ENCODE measurements at regions not wholly inside any gene's neighbourhood (a gene's known extent, or its start where the extent isn't known, plus 50 kb on each side); places are given as distances from the start of the nearest gene placed in this dataset.
A peak's percentile ranks its signal among the peaks of the same experiment; 100 is the strongest.

DNA sequence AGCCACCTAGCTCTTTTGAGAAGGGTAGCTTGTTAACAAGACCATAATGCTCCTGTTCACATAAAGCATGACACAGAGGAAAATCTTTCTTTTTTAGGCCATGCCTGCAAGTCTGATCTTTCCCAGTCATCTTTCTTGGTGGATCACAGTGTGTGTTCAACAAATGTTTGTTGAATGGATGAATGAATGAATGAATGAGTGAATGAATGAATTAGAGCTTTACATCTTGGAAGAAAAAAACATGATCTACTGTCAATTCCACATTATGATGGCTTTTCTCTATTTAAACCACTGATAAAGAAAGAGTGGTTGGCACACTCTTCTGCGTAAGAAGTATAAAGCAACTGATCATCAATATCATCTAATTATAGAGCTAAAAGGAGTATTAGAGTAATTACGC lies 148.7 kb downstream of the CCDC71L start:
- Histone ChIP-seq H3K9me3 (no peaks in the 10 kb centered on the region), H3K27ac (no peak overlapping the region), H3K4me1 (no peaks in the 10 kb centered on the region), H3K36me3 (no peaks in the 10 kb centered on the region), H3K4me3 (no peak overlapping the region), H3K27me3 (no peaks in the 10 kb centered on the region)
- no peak for DNase-seq
- 91% methylated on average over 2 of the region's 2 CpGs for WGBS (ENCODE audit: insufficient coverage, low coverage, low lambda C conversion rate, missing lambda C conversion rate)
- TF ChIP-seq POLR2A (IDR thresholded peaks at IDR 0.05) = no peak
- TF ChIP-seq, protein P1, sequence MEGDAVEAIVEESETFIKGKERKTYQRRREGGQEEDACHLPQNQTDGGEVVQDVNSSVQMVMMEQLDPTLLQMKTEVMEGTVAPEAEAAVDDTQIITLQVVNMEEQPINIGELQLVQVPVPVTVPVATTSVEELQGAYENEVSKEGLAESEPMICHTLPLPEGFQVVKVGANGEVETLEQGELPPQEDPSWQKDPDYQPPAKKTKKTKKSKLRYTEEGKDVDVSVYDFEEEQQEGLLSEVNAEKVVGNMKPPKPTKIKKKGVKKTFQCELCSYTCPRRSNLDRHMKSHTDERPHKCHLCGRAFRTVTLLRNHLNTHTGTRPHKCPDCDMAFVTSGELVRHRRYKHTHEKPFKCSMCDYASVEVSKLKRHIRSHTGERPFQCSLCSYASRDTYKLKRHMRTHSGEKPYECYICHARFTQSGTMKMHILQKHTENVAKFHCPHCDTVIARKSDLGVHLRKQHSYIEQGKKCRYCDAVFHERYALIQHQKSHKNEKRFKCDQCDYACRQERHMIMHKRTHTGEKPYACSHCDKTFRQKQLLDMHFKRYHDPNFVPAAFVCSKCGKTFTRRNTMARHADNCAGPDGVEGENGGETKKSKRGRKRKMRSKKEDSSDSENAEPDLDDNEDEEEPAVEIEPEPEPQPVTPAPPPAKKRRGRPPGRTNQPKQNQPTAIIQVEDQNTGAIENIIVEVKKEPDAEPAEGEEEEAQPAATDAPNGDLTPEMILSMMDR (IDR thresholded peaks at IDR 0.05) = no peak
- ATAC-seq = no peak
- intact Hi-C loops (cut with DNase I) = no loop called here

DNA sequence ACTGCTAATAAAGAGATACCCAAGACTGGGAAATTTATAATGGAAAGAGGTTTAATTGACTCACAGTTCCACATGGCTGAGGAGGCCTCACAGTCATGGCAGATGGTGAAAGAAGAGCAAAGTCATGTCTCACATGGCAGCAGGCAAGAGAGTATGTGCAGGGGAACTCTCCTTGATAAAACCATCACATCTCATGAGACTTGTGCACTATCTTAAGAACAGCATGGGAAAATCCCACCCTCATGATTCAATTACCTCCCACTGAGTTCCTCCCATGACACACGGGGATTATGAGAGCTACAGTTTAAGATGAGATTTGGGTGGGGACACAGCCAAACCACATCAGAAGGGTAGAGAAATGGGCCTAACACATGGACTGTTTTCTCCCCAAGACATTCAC lies 156.3 kb downstream of the CCDC71L start:
- ATAC-seq = no peak
- H3K4me3 ChIP-seq = no peak overlapping the region
- peaks cover 0 to 16% (median 8%) of the 10 kb centered on the region in 4 donors for H3K4me1 ChIP-seq
- intact Hi-C loops (cut with DNase I) = no loop called here
- no peaks in the 10 kb centered on the region for H3K36me3 ChIP-seq
- H3K9me3 ChIP-seq = no peaks in the 10 kb centered on the region
- no peaks in the 10 kb centered on the region for H3K27me3 ChIP-seq
- WGBS (ENCODE audit: insufficient coverage, low coverage, low lambda C conversion rate, missing lambda C conversion rate) = 83% methylated on average over 1 of the region's 1 CpG
- DNase-seq = no peak
- TF ChIP-seq, protein P1 (IDR thresholded peaks at IDR 0.05) = no peak
- TF ChIP-seq POLR2A (IDR thresholded peaks at IDR 0.05) = no peak
- peak overlapping the region in 1 of 3 donors; percentile 34 for H3K27ac ChIP-seq

DNA sequence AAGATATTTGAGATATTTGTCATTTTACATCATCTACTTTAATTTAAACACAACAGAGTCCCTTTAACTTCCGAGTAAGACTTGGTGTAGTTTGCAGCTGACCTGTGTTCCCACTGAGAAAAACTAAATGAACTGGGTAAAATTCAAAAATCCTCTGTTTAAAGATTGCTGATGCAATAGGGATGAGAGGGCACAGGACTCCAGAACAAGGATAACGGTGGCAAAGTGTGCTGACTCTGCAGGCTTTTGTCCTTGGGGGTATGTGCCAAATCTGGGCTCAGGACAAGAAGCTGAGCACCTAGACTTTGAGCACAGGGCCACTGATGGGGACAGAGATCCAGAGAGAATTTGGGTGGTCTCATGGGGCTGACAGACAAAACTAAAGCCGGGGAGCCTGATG lies 156.8 kb downstream of the CCDC71L start:
- H3K27ac ChIP-seq = peak overlapping the region in 1 of 3 donors; percentile 34
- no peaks in the 10 kb centered on the region for H3K9me3 ChIP-seq
- H3K36me3 ChIP-seq = no peaks in the 10 kb centered on the region
- H3K27me3 ChIP-seq = no peaks in the 10 kb centered on the region
- TF ChIP-seq, protein P1 (IDR thresholded peaks at IDR 0.05) = no peak
- no peak for TF ChIP-seq POLR2A (IDR thresholded peaks at IDR 0.05)
- DNase-seq (peak in 2 of 3 donors; percentile 62 to 82), ATAC-seq (peak; percentile 82 to 89 (median 88))
- no peak overlapping the region for H3K4me3 ChIP-seq
- peaks cover 0 to 16% (median 8%) of the 10 kb centered on the region in 4 donors for H3K4me1 ChIP-seq
- WGBS (ENCODE audit: insufficient coverage, low coverage, low lambda C conversion rate, missing lambda C conversion rate) = 34% methylated on average over 3 of the region's 3 CpGs
- intact Hi-C loops (cut with DNase I) = no loop called here

DNA sequence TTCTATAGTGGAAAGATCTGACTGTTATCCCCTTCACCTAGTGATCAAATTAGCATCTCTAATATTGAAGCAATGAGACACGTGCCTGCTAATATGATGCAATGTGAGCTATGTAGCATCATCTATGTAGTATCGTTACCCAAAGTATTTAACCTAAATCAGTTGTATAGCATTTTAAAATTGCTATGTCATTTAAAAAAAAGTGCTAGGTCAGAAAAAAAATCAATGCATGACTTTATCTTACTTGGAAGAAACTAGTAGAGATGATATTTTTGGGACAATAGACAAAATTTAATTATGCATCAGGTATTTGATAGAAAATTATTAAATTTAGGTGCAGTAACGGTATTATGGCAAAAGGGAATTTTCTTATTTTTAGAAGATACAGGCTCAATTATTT lies 157.3 kb downstream of the CCDC71L start:
- Histone ChIP-seq H3K4me3 (no peak overlapping the region), H3K9me3 (no peaks in the 10 kb centered on the region), H3K27me3 (no peaks in the 10 kb centered on the region), H3K4me1 (peaks cover 0 to 16% (median 8%) of the 10 kb centered on the region in 4 donors), H3K27ac (peak overlapping the region in 1 of 3 donors; percentile 34), H3K36me3 (no peaks in the 10 kb centered on the region)
- ATAC-seq (no peak), DNase-seq (no peak)
- intact Hi-C loops (cut with DNase I) = no loop called here
- 73% methylated on average over 3 of the region's 3 CpGs for WGBS (ENCODE audit: insufficient coverage, low coverage, low lambda C conversion rate, missing lambda C conversion rate)
- no peak for TF ChIP-seq POLR2A (IDR thresholded peaks at IDR 0.05)
- TF ChIP-seq, protein P1 (IDR thresholded peaks at IDR 0.05) = no peak
